ENCODE measurements at regions not wholly inside any gene's neighbourhood (a gene's known extent, or its start where the extent isn't known, plus 50 kb on each side); places are given as distances from the start of the nearest gene placed in this dataset.

- no peak for TF ChIP-seq CTCF (IDR thresholded peaks at IDR 0.05; ENCODE audit: poor library complexity)
- TF ChIP-seq EZH2 (IDR thresholded peaks at IDR 0.05; ENCODE audit: borderline replicate concordance), result no peak
- TF ChIP-seq EZH2phosphoT487 (IDR thresholded peaks at IDR 0.05; ENCODE audit: low read depth, severe bottlenecking, unreplicated experiment), result no peak
Observed at GRCh38 chr3:153785901-153786300, 335.3 kb upstream of the ARHGEF26 start.
